Right ventricle myocardium inferior (tissue), 1 donor: ENCODE measurements at regions not wholly inside any gene's neighbourhood (a gene's known extent, or its start where the extent isn't known, plus 50 kb on each side); places are given as distances from the start of the nearest gene placed in this dataset.

Source experiments
- ATAC-seq: fragments of 200-7000 bp; cut with Tn5 transposase; one replicate; pipeline ENCODE4 v1.9.1; 2020; ENCODE audit warnings: mild to moderate bottlenecking, moderate library complexity
- DNase-seq: peaks from one replicate; pipeline ENCODE4 v3.0.0; 2021; ENCODE audit errors: missing footprints
- intact Hi-C: fragments of 100-400 bp; cut with DNase I; formaldehyde crosslinking; loops from one replicate; pipeline ENCODE4 v1.11.0; 2022
- donor health status: DM: no; HTN: yes; CAD: no; lungs with severe emphysema.

GRCh38 chr14:85315290-85315689 is 214.7 kb upstream of the FLRT2 start:
- ATAC-seq (no peak), DNase-seq (no peak)
- intact Hi-C loops, result no loop called here

- DNase-seq, result no peak
- no peak for ATAC-seq
- intact Hi-C loops, result no loop called here
Observed at GRCh38 chr14:85315733-85316290, 214.1 kb upstream of the FLRT2 start.

- no peak for DNase-seq
- ATAC-seq, result no peak
- intact Hi-C loops, result no loop called here
Observed at GRCh38 chr14:85316701-85317410, 213.1 kb upstream of the FLRT2 start.

GRCh38 chr14:85317491-85318021 is 212.4 kb upstream of the FLRT2 start:
- intact Hi-C loops, result no loop called here
- DNase-seq (no peak), ATAC-seq (no peak)

GRCh38 chr14:85319101-85319500 is 210.8 kb upstream of the FLRT2 start:
- ATAC-seq, result no peak
- intact Hi-C loops, result no loop called here
- DNase-seq, result no peak

- DNase-seq (no peak), ATAC-seq (no peak)
- intact Hi-C loops, result no loop called here
Observed at GRCh38 chr14:85319998-85320630, 209.8 kb upstream of the FLRT2 start.

- DNase-seq (no peak), ATAC-seq (no peak)
- intact Hi-C loops, result no loop called here
Observed at GRCh38 chr14:85325134-85326017, 204.6 kb upstream of the FLRT2 start.

GRCh38 chr14:85332401-85332800 is 197.5 kb upstream of the FLRT2 start:
- ATAC-seq (no peak), DNase-seq (no peak)
- intact Hi-C loops, result no loop called here

- intact Hi-C loops, result no loop called here
- DNase-seq, result no peak
- no peak for ATAC-seq
Observed at GRCh38 chr14:85333313-85333712, 196.6 kb upstream of the FLRT2 start.

- intact Hi-C loops, result no loop called here
- ATAC-seq (no peak), DNase-seq (no peak)
Observed at GRCh38 chr14:85333841-85334240, 196.1 kb upstream of the FLRT2 start.

GRCh38 chr14:85334316-85334715 is 195.6 kb upstream of the FLRT2 start:
- ATAC-seq, result no peak
- intact Hi-C loops, result no loop called here
- DNase-seq, result no peak

- ATAC-seq, result no peak
- intact Hi-C loops, result no loop called here
- no peak for DNase-seq
Observed at GRCh38 chr14:85336257-85336656, 193.7 kb upstream of the FLRT2 start.

GRCh38 chr14:85336817-85337216 is 193.1 kb upstream of the FLRT2 start:
- ATAC-seq, result no peak
- DNase-seq, result no peak
- intact Hi-C loops, result no loop called here

GRCh38 chr14:85338895-85339294 is 191.0 kb upstream of the FLRT2 start:
- ATAC-seq, result no peak
- DNase-seq, result no peak
- intact Hi-C loops, result no loop called here

GRCh38 chr14:85342858-85343607 is 186.9 kb upstream of the FLRT2 start:
- ATAC-seq (peak; percentile 81), DNase-seq (no peak)
- intact Hi-C loops, result no loop called here

GRCh38 chr14:85344171-85344570 is 185.8 kb upstream of the FLRT2 start:
- DNase-seq (no peak), ATAC-seq (no peak)
- intact Hi-C loops, result no loop called here

- ATAC-seq, result no peak
- DNase-seq, result no peak
- intact Hi-C loops, result no loop called here
Observed at GRCh38 chr14:85344847-85345570, 184.9 kb upstream of the FLRT2 start.

- no peak for DNase-seq
- no peak for ATAC-seq
- intact Hi-C loops, result no loop called here
Observed at GRCh38 chr14:85350667-85351066, 179.3 kb upstream of the FLRT2 start.
